Left lung (tissue), 4 donors: ENCODE measurements at regions not wholly inside any gene's neighbourhood (a gene's known extent, or its start where the extent isn't known, plus 50 kb on each side); places are given as distances from the start of the nearest gene placed in this dataset.

Source experiments
- ATAC-seq: fragments of 200-7000 bp; cut with Tn5 transposase; one replicate; pipeline ENCODE4 v1.9.1; 2020; ENCODE audit warnings: moderate library complexity
- DNase-seq, 4 donors: peaks; one replicate each; pipeline ENCODE4 v3.0.0-alpha.2; 2013 to 2020
- H3K27ac ChIP-seq, 2 donors: fragments of 200-600 bp; sonication (generic) in 1 of 2; one replicate each; pipeline versions ENCODE4 v1.5.0 to v1.8.0; 2020 to 2021
- H3K27me3 ChIP-seq, 2 donors: fragments of 200-600 bp; sonication (generic) in 1 of 2; one replicate each; pipeline versions ENCODE4 v1.5.0 to v1.8.0; 2020 to 2021
- H3K36me3 ChIP-seq, 2 donors: fragments of 200-600 bp; sonication (generic) in 1 of 2; one replicate each; pipeline versions ENCODE4 v1.5.0 to v1.8.0; 2020 to 2021
- H3K4me1 ChIP-seq, 2 donors: fragments of 200-600 bp; one replicate each; pipeline ENCODE4 v1.8.0; 2021
- H3K4me3 ChIP-seq, 2 donors: fragments of 200-600 bp; sonication (generic) in 1 of 2; one replicate each; pipeline versions ENCODE4 v1.5.0 to v1.8.0; 2020 to 2021; ENCODE audit warnings: mild to moderate bottlenecking in 1 of 2
- H3K9me3 ChIP-seq, 2 donors: fragments of 200-600 bp; sonication (generic) in 1 of 2; one replicate each; pipeline versions ENCODE4 v1.5.0 to v1.8.0; 2020 to 2021
- CTCF ChIP-seq, 2 donors: fragments of 200-600 bp; sonication (generic) in 1 of 2; IDR thresholded peaks; one replicate each; pipeline versions ENCODE4 v1.5.0 to v1.8.0; 2021; ENCODE audit warnings: antibody characterized with exemption in 2 of 2
- intact Hi-C, 2 donors: fragments of 100-400 bp; cut with DNase I; formaldehyde crosslinking; loops; one replicate each; pipeline versions ENCODE4 v1.11.2 to v1.14.2; 2022
- donor health status: DM: no; HTN: yes; CAD: no.
- donor health status: DM: no; HTN: no; CAD: no.

GRCh38 chr18:46299465-46300008, 195.4 kb downstream of the HAUS1 start:
- no peak for DNase-seq
- no peak for TF ChIP-seq CTCF (IDR thresholded peaks at IDR 0.05)
- no peak for ATAC-seq
- intact Hi-C loops: no loop called here
- Histone ChIP-seq H3K27me3 (no peaks in the 10 kb centered on the region), H3K27ac (no peak overlapping the region), H3K9me3 (no peaks in the 10 kb centered on the region), H3K4me1 (peaks cover 0 to 2% of the 10 kb centered on the region in 2 donors), H3K36me3 (no peaks in the 10 kb centered on the region), H3K4me3 (no peak overlapping the region)

GRCh38 chr18:46301081-46301480, 196.9 kb downstream of the HAUS1 start:
- Histone ChIP-seq H3K4me3 (no peak overlapping the region), H3K4me1 (no peaks in the 10 kb centered on the region), H3K36me3 (no peaks in the 10 kb centered on the region), H3K9me3 (no peaks in the 10 kb centered on the region), H3K27ac (no peak overlapping the region), H3K27me3 (no peaks in the 10 kb centered on the region)
- ATAC-seq (no peak), DNase-seq (no peak)
- intact Hi-C loops: no loop called here
- TF ChIP-seq CTCF (IDR thresholded peaks at IDR 0.05): no peak

GRCh38 chr18:46301571-46301970, 197.4 kb downstream of the HAUS1 start:
- ATAC-seq (no peak), DNase-seq (no peak)
- no peak for TF ChIP-seq CTCF (IDR thresholded peaks at IDR 0.05)
- Histone ChIP-seq H3K27me3 (no peaks in the 10 kb centered on the region), H3K27ac (no peak overlapping the region), H3K9me3 (no peaks in the 10 kb centered on the region), H3K36me3 (no peaks in the 10 kb centered on the region), H3K4me3 (no peak overlapping the region), H3K4me1 (no peaks in the 10 kb centered on the region)
- intact Hi-C loops: no loop called here

- no peaks in the 10 kb centered on the region for H3K36me3 ChIP-seq
- DNase-seq: no peak
- H3K27me3 ChIP-seq: no peaks in the 10 kb centered on the region
- intact Hi-C loops: no loop called here
- no peaks in the 10 kb centered on the region for H3K4me1 ChIP-seq
- TF ChIP-seq CTCF (IDR thresholded peaks at IDR 0.05): no peak
- H3K27ac ChIP-seq: no peak overlapping the region
- H3K4me3 ChIP-seq: no peak overlapping the region
- no peaks in the 10 kb centered on the region for H3K9me3 ChIP-seq
- ATAC-seq: no peak
Observed at GRCh38 chr18:46302528-46303485, 198.6 kb downstream of the HAUS1 start.

- peak; percentile 73 for ATAC-seq
- Histone ChIP-seq H3K9me3 (no peaks in the 10 kb centered on the region), H3K27ac (no peak overlapping the region), H3K4me1 (no peaks in the 10 kb centered on the region), H3K4me3 (no peak overlapping the region), H3K27me3 (no peaks in the 10 kb centered on the region), H3K36me3 (no peaks in the 10 kb centered on the region)
- DNase-seq: no peak
- no peak for TF ChIP-seq CTCF (IDR thresholded peaks at IDR 0.05)
- intact Hi-C loops: no loop called here
Observed at GRCh38 chr18:46310258-46310657, 206.1 kb downstream of the HAUS1 start.
